ACC112 (cell line): ENCODE measurements at regions not wholly inside any gene's neighbourhood (a gene's known extent, or its start where the extent isn't known, plus 50 kb on each side); places are given as distances from the start of the nearest gene placed in this dataset.

Experiments
- H2AFZ ChIP-seq: fragments of 200-600 bp; sonication (generic); one replicate; pipeline ENCODE4 v1.6.0; 2017; ENCODE audit warnings: antibody characterized with exemption, low read length; ENCODE audit not compliant: unreplicated experiment
- H3K27ac ChIP-seq: fragments of 200-600 bp; sonication (generic); 2 replicates; pipeline ENCODE4 v1.5.1; 2014; ENCODE audit warnings: low read depth, mild to moderate bottlenecking, antibody characterized with exemption, low read length, moderate library complexity
- H3K27me3 ChIP-seq: fragments of 200-600 bp; sonication (generic); 2 replicates; pipeline ENCODE4 v1.6.1; 2014; ENCODE audit warnings: mild to moderate bottlenecking, antibody characterized with exemption, low read length, moderate library complexity, mixed read lengths; ENCODE audit not compliant: insufficient read depth
- H3K36me3 ChIP-seq: fragments of 200-600 bp; sonication (generic); 2 replicates; pipeline ENCODE4 v1.6.1; 2016; ENCODE audit warnings: mild to moderate bottlenecking, antibody characterized with exemption, low read length, moderate library complexity, mixed read lengths; ENCODE audit not compliant: insufficient read depth
- H3K4me1 ChIP-seq: fragments of 200-600 bp; sonication (generic); one replicate; pipeline ENCODE4 v1.6.1; 2016; ENCODE audit warnings: low read length, mixed read lengths; ENCODE audit not compliant: insufficient read depth, unreplicated experiment, control insufficient read depth
- H3K4me3 ChIP-seq: fragments of 200-600 bp; sonication (generic); 2 replicates; pipeline ENCODE4 v1.5.1; 2014; ENCODE audit warnings: mild to moderate bottlenecking, low read depth, low read length
- H3K79me2 ChIP-seq: fragments of 200-600 bp; sonication (generic); one replicate; pipeline ENCODE4 v1.6.0; 2016; ENCODE audit warnings: low read length; ENCODE audit not compliant: control insufficient read depth, unreplicated experiment, insufficient read depth

- Histone ChIP-seq H3K79me2 (no peaks in the 10 kb centered on the region), H2AFZ (no peak overlapping the region), H3K36me3 (no peaks in the 10 kb centered on the region), H3K4me3 (no peak overlapping the region), H3K27ac (no peak overlapping the region), H3K27me3 (no peaks in the 10 kb centered on the region), H3K4me1 (no peaks in the 10 kb centered on the region)
Observed at GRCh38 chr18:47519706-47520105, 268.2 kb upstream of the SKOR2 start.

- no peak overlapping the region for H3K27ac ChIP-seq
- H3K79me2 ChIP-seq: no peaks in the 10 kb centered on the region
- H3K27me3 ChIP-seq: no peaks in the 10 kb centered on the region
- H3K4me1 ChIP-seq: no peaks in the 10 kb centered on the region
- no peaks in the 10 kb centered on the region for H3K36me3 ChIP-seq
- no peak overlapping the region for H3K4me3 ChIP-seq
- no peak overlapping the region for H2AFZ ChIP-seq
Observed at GRCh38 chr18:47519277-47519676, 267.8 kb upstream of the SKOR2 start.

- H3K79me2 ChIP-seq: no peaks in the 10 kb centered on the region
- H3K4me1 ChIP-seq: no peaks in the 10 kb centered on the region
- H3K27me3 ChIP-seq: no peaks in the 10 kb centered on the region
- no peak overlapping the region for H3K27ac ChIP-seq
- no peak overlapping the region for H3K4me3 ChIP-seq
- no peaks in the 10 kb centered on the region for H3K36me3 ChIP-seq
- no peak overlapping the region for H2AFZ ChIP-seq
Observed at GRCh38 chr18:47513614-47514013, 262.2 kb upstream of the SKOR2 start.

- no peak overlapping the region for H3K27ac ChIP-seq
- H3K27me3 ChIP-seq: no peaks in the 10 kb centered on the region
- H3K4me3 ChIP-seq: no peak overlapping the region
- no peaks in the 10 kb centered on the region for H3K36me3 ChIP-seq
- no peaks in the 10 kb centered on the region for H3K79me2 ChIP-seq
- H3K4me1 ChIP-seq: no peaks in the 10 kb centered on the region
- H2AFZ ChIP-seq: no peak overlapping the region
Observed at GRCh38 chr18:47512726-47513435, 261.4 kb upstream of the SKOR2 start.

- no peak overlapping the region for H3K4me3 ChIP-seq
- H2AFZ ChIP-seq: no peak overlapping the region
- no peaks in the 10 kb centered on the region for H3K79me2 ChIP-seq
- no peaks in the 10 kb centered on the region for H3K4me1 ChIP-seq
- no peak overlapping the region for H3K27ac ChIP-seq
- no peaks in the 10 kb centered on the region for H3K27me3 ChIP-seq
- H3K36me3 ChIP-seq: no peaks in the 10 kb centered on the region
Observed at GRCh38 chr18:47512056-47512455, 260.6 kb upstream of the SKOR2 start.

- Histone ChIP-seq H3K4me3 (no peak overlapping the region), H3K79me2 (no peaks in the 10 kb centered on the region), H3K27ac (no peak overlapping the region), H3K27me3 (no peaks in the 10 kb centered on the region), H2AFZ (no peak overlapping the region), H3K4me1 (no peaks in the 10 kb centered on the region), H3K36me3 (no peaks in the 10 kb centered on the region)
Observed at GRCh38 chr18:47510831-47511230, 259.4 kb upstream of the SKOR2 start.

- Histone ChIP-seq H3K27ac (no peak overlapping the region), H3K4me3 (no peak overlapping the region), H3K27me3 (no peaks in the 10 kb centered on the region), H3K36me3 (no peaks in the 10 kb centered on the region), H2AFZ (no peak overlapping the region), H3K79me2 (no peaks in the 10 kb centered on the region), H3K4me1 (no peaks in the 10 kb centered on the region)
Observed at GRCh38 chr18:47507651-47508050, 256.2 kb upstream of the SKOR2 start.

- H3K4me1 ChIP-seq: no peaks in the 10 kb centered on the region
- H3K27ac ChIP-seq: no peak overlapping the region
- no peaks in the 10 kb centered on the region for H3K27me3 ChIP-seq
- H2AFZ ChIP-seq: no peak overlapping the region
- H3K79me2 ChIP-seq: no peaks in the 10 kb centered on the region
- H3K4me3 ChIP-seq: no peak overlapping the region
- no peaks in the 10 kb centered on the region for H3K36me3 ChIP-seq
Observed at GRCh38 chr18:47506897-47507296, 255.4 kb upstream of the SKOR2 start.

GRCh38 chr18:47501946-47502345 is 250.5 kb upstream of the SKOR2 start:
- H3K79me2 ChIP-seq: no peaks in the 10 kb centered on the region
- H3K27ac ChIP-seq: no peak overlapping the region
- H3K4me3 ChIP-seq: no peak overlapping the region
- no peaks in the 10 kb centered on the region for H3K36me3 ChIP-seq
- H3K27me3 ChIP-seq: no peaks in the 10 kb centered on the region
- H3K4me1 ChIP-seq: no peaks in the 10 kb centered on the region
- H2AFZ ChIP-seq: no peak overlapping the region

GRCh38 chr18:47500930-47501329 is 249.5 kb upstream of the SKOR2 start:
- no peaks in the 10 kb centered on the region for H3K27me3 ChIP-seq
- no peaks in the 10 kb centered on the region for H3K4me1 ChIP-seq
- no peaks in the 10 kb centered on the region for H3K79me2 ChIP-seq
- no peak overlapping the region for H3K4me3 ChIP-seq
- no peaks in the 10 kb centered on the region for H3K36me3 ChIP-seq
- no peak overlapping the region for H3K27ac ChIP-seq
- no peak overlapping the region for H2AFZ ChIP-seq

- Histone ChIP-seq H3K27me3 (no peaks in the 10 kb centered on the region), H2AFZ (no peak overlapping the region), H3K4me3 (no peak overlapping the region), H3K79me2 (no peaks in the 10 kb centered on the region), H3K36me3 (no peaks in the 10 kb centered on the region), H3K4me1 (no peaks in the 10 kb centered on the region), H3K27ac (no peak overlapping the region)
Observed at GRCh38 chr18:47492691-47493090, 241.2 kb upstream of the SKOR2 start.
